Peyer's patch (tissue), 4 donors: ENCODE measurements at regions not wholly inside any gene's neighbourhood (a gene's known extent, or its start where the extent isn't known, plus 50 kb on each side); places are given as distances from the start of the nearest gene placed in this dataset.

Source experiments
- DNase-seq, 3 donors: peaks; one replicate each; pipeline ENCODE4 v3.0.0-alpha.2; 2017 to 2019
- H3K27ac ChIP-seq, 4 donors: fragments of 200-600 bp; sonication (generic); one replicate each; pipeline ENCODE4 v1.5.1; 2016 to 2019
- H3K27me3 ChIP-seq, 2 donors: fragments of 200-600 bp; sonication (generic); one replicate each; pipeline ENCODE4 v1.5.1; 2019
- H3K36me3 ChIP-seq, 3 donors: fragments of 200-600 bp; sonication (generic); one replicate each; pipeline ENCODE4 v1.5.1; 2016 to 2019
- H3K4me1 ChIP-seq, 4 donors: fragments of 200-600 bp; sonication (generic); one replicate each; pipeline ENCODE4 v1.5.1; 2016 to 2019
- H3K4me3 ChIP-seq, 4 donors: fragments of 200-600 bp; sonication (generic); 1 replicate in 3 of 4; 2 replicates in 1 of 4; pipeline ENCODE4 v1.5.1; 2016 to 2019; ENCODE audit warnings: mild to moderate bottlenecking in 1 of 4
- H3K9me3 ChIP-seq, 4 donors: fragments of 200-600 bp; sonication (generic); one replicate each; pipeline ENCODE4 v1.5.1; 2016 to 2019; ENCODE audit warnings: mild to moderate bottlenecking in 1 of 4
- CTCF ChIP-seq, 6 experiments: fragments of 450-650 bp in 4 of 6; fragments of 200-600 bp in 2 of 6; sonication (generic) in 1 of 6; IDR thresholded peaks; one replicate each; pipeline ENCODE4 v1.5.1; 2017 to 2019; ENCODE audit warnings: antibody characterized with exemption in 6 of 6, mild to moderate bottlenecking in 3 of 6, moderate library complexity in 1 of 6
- POLR2A ChIP-seq, 2 donors: fragments of 450-650 bp; IDR thresholded peaks; one replicate each; pipeline ENCODE4 v1.5.1; 2017; ENCODE audit warnings: antibody characterized with exemption in 2 of 2, mild to moderate bottlenecking in 2 of 2, moderate library complexity in 2 of 2

GRCh38 chr7:138235207-138235606 is 158.9 kb downstream of the AKR1D1 start:
- H3K36me3 ChIP-seq, result no peaks in the 10 kb centered on the region

GRCh38 chr7:138237995-138238394 is 161.7 kb downstream of the AKR1D1 start:
- no peaks in the 10 kb centered on the region for H3K36me3 ChIP-seq
- H3K4me1 ChIP-seq, result no peaks in the 10 kb centered on the region
- no peaks in the 10 kb centered on the region for H3K9me3 ChIP-seq
- no peaks in the 10 kb centered on the region for H3K27me3 ChIP-seq
- H3K27ac ChIP-seq, result no peak overlapping the region
- no peak for DNase-seq
- TF ChIP-seq POLR2A (IDR thresholded peaks at IDR 0.05) (no peak), CTCF (IDR thresholded peaks at IDR 0.05) (no peak)
- no peak overlapping the region for H3K4me3 ChIP-seq

More at GRCh38 chr7:138235207-138235606, 158.9 kb downstream of the AKR1D1 start:
- Histone ChIP-seq H3K27ac (no peak overlapping the region), H3K4me1 (no peaks in the 10 kb centered on the region), H3K27me3 (no peaks in the 10 kb centered on the region), H3K9me3 (no peaks in the 10 kb centered on the region), H3K4me3 (no peak overlapping the region)
- no peak for DNase-seq
- TF ChIP-seq POLR2A (IDR thresholded peaks at IDR 0.05), result no peak
- TF ChIP-seq CTCF (IDR thresholded peaks at IDR 0.05), result no peak

- H3K27me3 ChIP-seq, result no peaks in the 10 kb centered on the region
- H3K4me3 ChIP-seq, result no peak overlapping the region
- H3K27ac ChIP-seq, result no peak overlapping the region
- no peaks in the 10 kb centered on the region for H3K9me3 ChIP-seq
- DNase-seq, result no peak
- H3K4me1 ChIP-seq, result no peaks in the 10 kb centered on the region
- H3K36me3 ChIP-seq, result no peaks in the 10 kb centered on the region
- no peak for TF ChIP-seq CTCF (IDR thresholded peaks at IDR 0.05)
- no peak for TF ChIP-seq POLR2A (IDR thresholded peaks at IDR 0.05)
These were observed 162.7 kb downstream of the AKR1D1 start for GRCh38 chr7:138238734-138239659.

- H3K27me3 ChIP-seq, result no peaks in the 10 kb centered on the region
- H3K9me3 ChIP-seq, result peaks cover 0 to 4% (median 1%) of the 10 kb centered on the region in 4 donors
- H3K4me3 ChIP-seq, result no peak overlapping the region
- DNase-seq, result no peak
- no peak for TF ChIP-seq CTCF (IDR thresholded peaks at IDR 0.05)
- no peak for TF ChIP-seq POLR2A (IDR thresholded peaks at IDR 0.05)
- no peaks in the 10 kb centered on the region for H3K36me3 ChIP-seq
- no peaks in the 10 kb centered on the region for H3K4me1 ChIP-seq
- H3K27ac ChIP-seq, result no peak overlapping the region
These were observed 167.2 kb downstream of the AKR1D1 start for GRCh38 chr7:138243430-138243829.

GRCh38 chr7:138243836-138244235 is 167.6 kb downstream of the AKR1D1 start:
- Histone ChIP-seq H3K27ac (no peak overlapping the region), H3K4me1 (no peaks in the 10 kb centered on the region), H3K4me3 (no peak overlapping the region), H3K27me3 (no peaks in the 10 kb centered on the region), H3K36me3 (no peaks in the 10 kb centered on the region), H3K9me3 (peaks cover 0 to 4% (median 1%) of the 10 kb centered on the region in 4 donors)
- TF ChIP-seq POLR2A (IDR thresholded peaks at IDR 0.05), result no peak
- no peak for TF ChIP-seq CTCF (IDR thresholded peaks at IDR 0.05)
- DNase-seq, result no peak
